ENCODE measurements at regions not wholly inside any gene's neighbourhood (a gene's known extent, or its start where the extent isn't known, plus 50 kb on each side); places are given as distances from the start of the nearest gene placed in this dataset.

- DNase-seq = peak in 1 of 4 experiments; percentile 10
These were observed 107.4 kb upstream of the TENT5A start for GRCh38 chr6:81859884-81860283.

GRCh38 chr6:81857812-81858211 is 105.3 kb upstream of the TENT5A start:
- no peak for DNase-seq

GRCh38 chr6:81856872-81857271 is 104.4 kb upstream of the TENT5A start:
- no peak for DNase-seq

- DNase-seq = no peak
These were observed 102.0 kb upstream of the TENT5A start for GRCh38 chr6:81854474-81854873.

GRCh38 chr6:81853975-81854374 is 101.5 kb upstream of the TENT5A start:
- no peak for DNase-seq

- no peak for DNase-seq
These were observed 96.8 kb upstream of the TENT5A start for GRCh38 chr6:81849248-81849647.

GRCh38 chr6:81847866-81848265 is 95.4 kb upstream of the TENT5A start:
- DNase-seq = no peak

GRCh38 chr6:81844686-81845085 is 92.2 kb upstream of the TENT5A start:
- no peak for DNase-seq

- DNase-seq = no peak
These were observed 90.8 kb upstream of the TENT5A start for GRCh38 chr6:81843302-81843701.

GRCh38 chr6:81842254-81842653 is 89.8 kb upstream of the TENT5A start:
- no peak for DNase-seq

GRCh38 chr6:81838724-81839426 is 86.4 kb upstream of the TENT5A start:
- DNase-seq = peak; percentile 29 to 78 (median 63)

- no peak for DNase-seq
These were observed 85.5 kb upstream of the TENT5A start for GRCh38 chr6:81838031-81838430.

- DNase-seq = no peak
These were observed 81.7 kb upstream of the TENT5A start for GRCh38 chr6:81834141-81834681.

- no peak for DNase-seq
These were observed 79.8 kb upstream of the TENT5A start for GRCh38 chr6:81832304-81832703.

GRCh38 chr6:81831274-81831673 is 78.8 kb upstream of the TENT5A start:
- DNase-seq = no peak

- no peak for DNase-seq
These were observed 74.3 kb upstream of the TENT5A start for GRCh38 chr6:81826784-81827183.

GRCh38 chr6:81822568-81822967 is 70.1 kb upstream of the TENT5A start:
- DNase-seq = no peak

- DNase-seq = no peak
These were observed 69.0 kb upstream of the TENT5A start for GRCh38 chr6:81821449-81821848.

- no peak for DNase-seq
These were observed 68.5 kb upstream of the TENT5A start for GRCh38 chr6:81820980-81821379.

- no peak for DNase-seq
These were observed 67.9 kb upstream of the TENT5A start for GRCh38 chr6:81820422-81820821.

GRCh38 chr6:81819767-81820166 is 67.3 kb upstream of the TENT5A start:
- DNase-seq = no peak

- peak; percentile 54 to 80 (median 72) for DNase-seq
These were observed 66.5 kb upstream of the TENT5A start for GRCh38 chr6:81818901-81819361.

GRCh38 chr6:81816380-81816779 is 63.9 kb upstream of the TENT5A start:
- DNase-seq = no peak

GRCh38 chr6:81814370-81815076 is 62.0 kb upstream of the TENT5A start:
- peak; percentile 47 to 80 (median 67) for DNase-seq

All from suppressor macrophage (primary cell).